HUES6 (cell line): ENCODE measurements at regions not wholly inside any gene's neighbourhood (a gene's known extent, or its start where the extent isn't known, plus 50 kb on each side); places are given as distances from the start of the nearest gene placed in this dataset.

Source experiments
- H3K27ac ChIP-seq: 2 replicates; pipeline ENCODE4 v1.7.0; 2013; ENCODE audit warnings: low read depth, mild to moderate bottlenecking, low read length, inconsistent platforms
- H3K27me3 ChIP-seq: 2 replicates; pipeline ENCODE4 v1.6.1; 2013; ENCODE audit warnings: low read length; ENCODE audit not compliant: control insufficient read depth, insufficient read depth
- H3K36me3 ChIP-seq: 2 replicates; pipeline ENCODE4 v1.6.1; 2013; ENCODE audit warnings: low read length; ENCODE audit not compliant: control insufficient read depth, insufficient read depth
- H3K4me1 ChIP-seq: 2 replicates; pipeline ENCODE4 v1.6.1; 2013; ENCODE audit warnings: low read length; ENCODE audit not compliant: control insufficient read depth, insufficient read depth
- H3K4me3 ChIP-seq: 2 replicates; pipeline ENCODE4 v1.5.1; 2013; ENCODE audit warnings: low read depth, low read length
- H3K9ac ChIP-seq: one replicate; pipeline ENCODE4 v1.6.1; 2013; ENCODE audit warnings: mild to moderate bottlenecking, low read length
- H3K9me3 ChIP-seq: 2 replicates; pipeline ENCODE4 v1.6.1; 2013; ENCODE audit warnings: low read depth, low read length; ENCODE audit not compliant: control insufficient read depth, insufficient read depth

- no peaks in the 10 kb centered on the region for H3K36me3 ChIP-seq
- no peak overlapping the region for H3K4me3 ChIP-seq
- H3K27ac ChIP-seq = no peak overlapping the region
These were observed 153.2 kb upstream of the NR2F2 start for GRCh38 chr15:96177279-96177678.

DNA sequence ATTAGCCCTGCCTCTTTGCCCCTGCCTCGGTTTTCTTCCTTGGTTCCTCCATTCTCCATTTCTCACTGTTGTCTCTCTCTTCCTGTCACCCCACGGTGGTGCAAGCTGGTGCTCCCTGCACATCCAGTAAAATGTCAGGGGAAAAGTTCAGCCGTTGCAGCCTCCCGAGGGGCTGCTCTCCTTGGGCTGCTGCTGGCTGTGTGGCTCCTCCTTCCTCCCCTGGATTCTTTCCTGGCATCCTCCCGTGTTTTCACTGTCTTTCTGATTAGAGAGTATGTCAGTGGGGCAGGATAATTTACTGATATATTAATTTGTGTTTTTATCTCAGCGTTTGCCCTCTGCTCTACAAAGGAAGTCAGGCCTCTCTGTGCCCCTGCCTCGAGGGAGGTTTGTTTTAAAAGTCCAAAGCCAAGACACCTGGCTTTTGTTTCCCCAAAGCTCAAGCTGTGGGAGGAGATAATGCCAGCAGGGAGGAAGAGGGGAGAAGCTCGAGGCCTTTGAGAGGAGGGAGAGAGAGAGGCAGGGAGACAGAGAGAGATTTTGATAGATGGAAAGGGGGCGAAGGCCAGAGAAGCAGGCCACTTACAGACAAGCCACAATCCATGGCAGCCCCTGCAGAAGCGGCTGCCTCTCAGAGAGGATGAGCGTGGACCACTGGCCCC is 150.3 kb upstream of the NR2F2 start:
- 0 out of 2 replicates have a peak, but pooled peaks cover 3% of the 10 kb centered on the region for H3K27me3 ChIP-seq
- H3K27ac ChIP-seq = no peak overlapping the region
- H3K9ac ChIP-seq = no peak overlapping the region
- H3K4me3 ChIP-seq = no peak overlapping the region
- no peaks in the 10 kb centered on the region for H3K36me3 ChIP-seq
- H3K4me1 ChIP-seq = peaks cover 25% of the 10 kb centered on the region
- H3K9me3 ChIP-seq = no peaks in the 10 kb centered on the region

More at GRCh38 chr15:96177279-96177678, 153.2 kb upstream of the NR2F2 start:
- Histone ChIP-seq H3K9me3 (no peaks in the 10 kb centered on the region), H3K27me3 (0 out of 2 replicates have a peak, but pooled peaks cover 3% of the 10 kb centered on the region), H3K9ac (no peak overlapping the region), H3K4me1 (peaks cover 14% of the 10 kb centered on the region)

- no peak overlapping the region for H3K9ac ChIP-seq
- peaks cover 25% of the 10 kb centered on the region for H3K4me1 ChIP-seq
- no peaks in the 10 kb centered on the region for H3K36me3 ChIP-seq
- H3K9me3 ChIP-seq = no peaks in the 10 kb centered on the region
- H3K4me3 ChIP-seq = no peak overlapping the region
- H3K27ac ChIP-seq = no peak overlapping the region
- 0 out of 2 replicates have a peak, but pooled peaks cover 3% of the 10 kb centered on the region for H3K27me3 ChIP-seq
These were observed 149.3 kb upstream of the NR2F2 start for GRCh38 chr15:96181217-96181616.

GRCh38 chr15:96181873-96182301 is 148.6 kb upstream of the NR2F2 start:
- 0 out of 2 replicates have a peak, but pooled peaks cover 3% of the 10 kb centered on the region for H3K27me3 ChIP-seq
- H3K9me3 ChIP-seq = no peaks in the 10 kb centered on the region
- no peak overlapping the region for H3K9ac ChIP-seq
- no peak overlapping the region for H3K27ac ChIP-seq
- no peak overlapping the region for H3K4me3 ChIP-seq
- no peaks in the 10 kb centered on the region for H3K36me3 ChIP-seq
- H3K4me1 ChIP-seq = peaks cover 25% of the 10 kb centered on the region

- peaks cover 25% of the 10 kb centered on the region for H3K4me1 ChIP-seq
- H3K4me3 ChIP-seq = no peak overlapping the region
- no peak overlapping the region for H3K9ac ChIP-seq
- 0 out of 2 replicates have a peak, but pooled peaks cover 3% of the 10 kb centered on the region for H3K27me3 ChIP-seq
- no peaks in the 10 kb centered on the region for H3K9me3 ChIP-seq
- no peak overlapping the region for H3K27ac ChIP-seq
- no peaks in the 10 kb centered on the region for H3K36me3 ChIP-seq
These were observed 147.6 kb upstream of the NR2F2 start for GRCh38 chr15:96182736-96183513.

DNA sequence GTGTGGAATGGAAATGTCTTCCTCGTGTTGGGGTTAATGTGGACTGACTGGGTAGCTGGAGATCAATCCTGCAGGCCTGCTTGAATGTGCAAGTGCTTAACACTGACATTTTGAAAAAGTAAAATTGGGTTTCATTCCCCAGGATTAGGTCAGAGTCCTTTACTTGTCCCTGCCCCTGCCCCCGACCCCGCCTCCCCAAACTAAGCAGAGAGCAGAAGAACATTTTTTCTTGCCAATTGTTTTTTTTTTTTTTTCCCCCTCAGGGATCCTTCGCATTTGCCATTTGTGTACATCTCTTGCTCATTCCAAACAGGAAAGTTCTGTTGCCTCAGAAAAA is 147.0 kb upstream of the NR2F2 start:
- no peak overlapping the region for H3K4me3 ChIP-seq
- 0 out of 2 replicates have a peak, but pooled peaks cover 3% of the 10 kb centered on the region for H3K27me3 ChIP-seq
- H3K27ac ChIP-seq = no peak overlapping the region
- no peak overlapping the region for H3K9ac ChIP-seq
- H3K36me3 ChIP-seq = no peaks in the 10 kb centered on the region
- peaks cover 25% of the 10 kb centered on the region for H3K4me1 ChIP-seq
- no peaks in the 10 kb centered on the region for H3K9me3 ChIP-seq

GRCh38 chr15:96183867-96184266 is 146.6 kb upstream of the NR2F2 start:
- Histone ChIP-seq H3K27me3 (no peaks in the 10 kb centered on the region), H3K4me1 (peaks cover 25% of the 10 kb centered on the region), H3K9ac (no peak overlapping the region), H3K4me3 (no peak overlapping the region), H3K27ac (no peak overlapping the region), H3K9me3 (no peaks in the 10 kb centered on the region), H3K36me3 (no peaks in the 10 kb centered on the region)

DNA sequence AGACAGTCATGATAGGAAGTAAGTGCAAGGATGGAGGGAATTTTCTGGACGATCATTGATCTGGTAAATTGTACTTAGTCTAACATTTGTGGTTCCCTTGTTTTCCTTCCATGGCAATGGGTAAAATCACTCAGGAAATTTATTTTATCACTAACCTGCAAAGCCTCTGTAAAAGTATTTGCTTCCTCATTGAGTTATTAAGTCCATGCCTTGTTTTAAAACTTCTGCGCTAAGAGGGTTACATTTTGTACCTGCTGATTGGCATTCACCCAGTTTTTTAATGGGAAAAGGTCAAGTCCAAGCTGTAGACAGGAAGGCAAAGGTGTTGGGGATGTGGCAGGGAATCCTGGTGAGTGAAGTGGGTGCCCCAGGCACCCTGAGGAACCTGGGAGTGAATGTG is 146.2 kb upstream of the NR2F2 start:
- Histone ChIP-seq H3K9ac (no peak overlapping the region), H3K27me3 (no peaks in the 10 kb centered on the region), H3K36me3 (no peaks in the 10 kb centered on the region), H3K9me3 (no peaks in the 10 kb centered on the region), H3K27ac (no peak overlapping the region), H3K4me3 (no peak overlapping the region), H3K4me1 (peaks cover 25% of the 10 kb centered on the region)

DNA sequence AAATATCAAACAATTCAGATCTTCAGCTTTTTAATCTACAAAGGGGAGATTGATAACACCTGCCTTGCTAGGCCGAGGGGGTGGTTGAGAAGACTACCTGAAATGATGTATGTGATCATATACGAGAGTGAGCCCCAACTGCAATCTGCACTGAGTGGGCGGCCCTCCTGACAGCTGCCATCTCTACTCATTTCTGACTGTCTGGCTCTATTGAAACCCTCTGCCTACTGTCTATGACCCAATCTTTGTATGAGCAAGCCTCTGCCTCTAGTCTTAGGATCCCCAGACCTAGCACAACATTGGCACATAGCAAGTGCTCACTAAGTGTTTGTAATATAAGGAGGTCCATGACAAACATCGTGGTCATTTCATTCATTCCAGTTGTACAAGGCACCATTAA is 144.4 kb upstream of the NR2F2 start:
- H3K36me3 ChIP-seq = no peaks in the 10 kb centered on the region
- H3K27me3 ChIP-seq = no peaks in the 10 kb centered on the region
- no peaks in the 10 kb centered on the region for H3K9me3 ChIP-seq
- peaks cover 15% of the 10 kb centered on the region for H3K4me1 ChIP-seq
- H3K4me3 ChIP-seq = no peak overlapping the region
- H3K9ac ChIP-seq = no peak overlapping the region
- H3K27ac ChIP-seq = no peak overlapping the region

- no peak overlapping the region for H3K4me3 ChIP-seq
- H3K9ac ChIP-seq = no peak overlapping the region
- H3K9me3 ChIP-seq = no peaks in the 10 kb centered on the region
- no peaks in the 10 kb centered on the region for H3K36me3 ChIP-seq
- H3K27me3 ChIP-seq = no peaks in the 10 kb centered on the region
- no peak overlapping the region for H3K27ac ChIP-seq
- peaks cover 10% of the 10 kb centered on the region for H3K4me1 ChIP-seq
These were observed 142.9 kb upstream of the NR2F2 start for GRCh38 chr15:96187341-96188305.
